PFSK-1 (cell line): ENCODE measurements at regions not wholly inside any gene's neighbourhood (a gene's known extent, or its start where the extent isn't known, plus 50 kb on each side); places are given as distances from the start of the nearest gene placed in this dataset.

Experiments used
- FOXP2 ChIP-seq: optimal IDR thresholded peaks from 2 replicates; pipeline ENCODE3; 2011; ENCODE audit warnings: borderline replicate concordance, control low read depth, inconsistent platforms; ENCODE audit not compliant: insufficient read depth; ENCODE audit errors: extremely low read length, extremely low read depth
- POLR2AphosphoS5 ChIP-seq: IDR thresholded peaks from 2 replicates; pipeline ENCODE4 v1.6.1; 2012; ENCODE audit warnings: low read depth, mild to moderate bottlenecking, control low read depth, low read length, moderate library complexity
- REST ChIP-seq, 2 experiments: IDR thresholded peaks; 2 replicates each; pipeline versions ENCODE4 v1.6.1 to v1.8.0; 2011 to 2012; ENCODE audit warnings: low read depth in 2 of 2, low read length in 2 of 2, control low read depth in 1 of 2, inconsistent platforms in 1 of 2, mild to moderate bottlenecking in 1 of 2, moderate library complexity in 1 of 2; ENCODE audit not compliant: insufficient read depth in 1 of 2
- SIN3A ChIP-seq: IDR thresholded peaks from 2 replicates; pipeline ENCODE4 v1.6.1; 2012; ENCODE audit warnings: mild to moderate bottlenecking, low read length, moderate library complexity, borderline replicate concordance; ENCODE audit not compliant: insufficient read depth
- TAF1 ChIP-seq: IDR thresholded peaks from 2 replicates; pipeline ENCODE4 v1.6.1; 2012; ENCODE audit warnings: low read length, control low read depth, borderline replicate concordance; ENCODE audit not compliant: insufficient read depth

GRCh38 chr13:106344342-106344741 lies 191.1 kb downstream of the EFNB2 start:
- TF ChIP-seq REST (IDR thresholded peaks at IDR 0.05; ENCODE audit: insufficient read depth in 1 of 2, low read depth in 2 of 2, low read length in 2 of 2) = no peak
- TF ChIP-seq POLR2AphosphoS5 = no peak
- no peak for TF ChIP-seq TAF1
- no peak for TF ChIP-seq SIN3A
- TF ChIP-seq FOXP2 = no peak
